ENCODE measurements at regions not wholly inside any gene's neighbourhood (a gene's known extent, or its start where the extent isn't known, plus 50 kb on each side); places are given as distances from the start of the nearest gene placed in this dataset.
"Not testable (repeated sequence)": the region's sequence is repeated elsewhere in the genome, so short reads cannot be mapped to it uniquely, and the experiment has no call there.

DNA sequence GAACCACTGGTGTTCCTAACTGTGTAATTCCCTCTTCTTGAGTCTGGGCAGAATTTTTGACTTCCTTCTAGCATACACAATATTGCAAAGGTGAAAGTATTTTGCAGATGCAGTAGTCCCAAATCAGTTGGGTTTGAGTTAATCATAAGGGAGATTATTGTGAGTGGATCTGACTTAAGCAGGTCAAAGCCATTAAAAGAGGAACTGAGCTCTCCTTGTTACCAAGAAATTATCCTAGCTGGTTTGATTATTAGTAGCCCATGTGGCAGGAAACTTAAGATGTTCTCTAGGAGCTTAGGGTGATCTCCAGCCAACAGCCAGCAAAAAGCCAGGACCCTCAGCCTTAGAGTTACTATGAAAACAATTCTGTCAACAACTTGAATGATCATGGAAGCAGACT, 221.8 kb downstream of the RPIA start:
- H3K9me3 Mint-ChIP-seq: no peaks in the 10 kb centered on the region
- no peaks in the 10 kb centered on the region for H3K36me3 Mint-ChIP-seq
- no peak overlapping the region for H3K27ac Mint-ChIP-seq
- no peaks in the 10 kb centered on the region for H3K4me1 Mint-ChIP-seq (ENCODE audit: low read depth)
- H3K4me3 Mint-ChIP-seq: no peak overlapping the region
- DNase-seq: no peak
- peaks cover 15% of the 10 kb centered on the region for H3K27me3 Mint-ChIP-seq
- ChIA-PET CTCF (no interaction called here), POLR2A (no interaction called here)
- intact Hi-C loops (cut with micrococcal nuclease): no loop called here

GRCh38 chr2:88919087-88919738, 227.7 kb downstream of the RPIA start:
- intact Hi-C loops (cut with micrococcal nuclease): no loop called here
- H3K36me3 Mint-ChIP-seq: no peaks in the 10 kb centered on the region
- H3K9me3 Mint-ChIP-seq: no peaks in the 10 kb centered on the region
- no peak overlapping the region for H3K27ac Mint-ChIP-seq
- no peak overlapping the region for H3K4me3 Mint-ChIP-seq
- ChIA-PET CTCF (interaction anchor here (0.7 to 1.3 kb wide), 3 partner anchors 39 to 182 kb away, joined by 3 to 5 read pairs (median 3); no protein-coding TSS in a partner anchor), POLR2A (no interaction called here)
- H3K4me1 Mint-ChIP-seq (ENCODE audit: low read depth): no peaks in the 10 kb centered on the region
- no peak for DNase-seq
- H3K27me3 Mint-ChIP-seq: peaks cover 11% of the 10 kb centered on the region

- CTCF ChIA-PET; H3K9me3 Mint-ChIP-seq; intact Hi-C loops (cut with micrococcal nuclease); H3K27ac Mint-ChIP-seq; H3K4me1 Mint-ChIP-seq (ENCODE audit: low read depth); DNase-seq; H3K27me3 Mint-ChIP-seq; H3K36me3 Mint-ChIP-seq; H3K4me3 Mint-ChIP-seq; POLR2A ChIA-PET: not testable (repeated sequence)
Measured at GRCh38 chr2:88920399-88920798, 228.9 kb downstream of the RPIA start.

DNA sequence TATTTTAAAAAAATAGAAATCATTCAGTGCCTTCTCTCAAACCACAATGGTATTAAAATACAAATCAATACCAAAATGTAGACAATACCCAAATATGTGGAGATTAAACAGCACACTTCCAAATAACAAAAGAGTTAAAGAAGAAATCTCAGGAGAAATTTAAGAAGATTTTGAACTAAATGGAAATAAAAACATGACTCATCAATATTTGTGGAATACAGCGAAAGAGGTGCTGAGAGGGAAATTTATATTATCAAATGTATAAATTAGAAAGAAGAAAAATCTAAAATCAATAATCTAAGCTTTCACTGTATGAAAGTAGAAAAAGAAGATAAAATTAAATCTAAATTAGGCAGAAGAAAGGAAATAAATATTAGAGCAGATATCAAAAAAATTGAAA, 233.1 kb downstream of the RPIA start:
- ChIA-PET POLR2A (no interaction called here), CTCF (interaction anchor here (1.4 kb wide), 1 partner anchor 44 kb away, joined by 4 read pairs; no protein-coding TSS in a partner anchor)
- intact Hi-C loops (cut with micrococcal nuclease): no loop called here
- no peak overlapping the region for H3K4me3 Mint-ChIP-seq
- peaks cover 1% of the 10 kb centered on the region for H3K27me3 Mint-ChIP-seq
- no peak for DNase-seq
- no peaks in the 10 kb centered on the region for H3K4me1 Mint-ChIP-seq (ENCODE audit: low read depth)
- H3K36me3 Mint-ChIP-seq: no peaks in the 10 kb centered on the region
- no peaks in the 10 kb centered on the region for H3K9me3 Mint-ChIP-seq
- no peak overlapping the region for H3K27ac Mint-ChIP-seq

DNA sequence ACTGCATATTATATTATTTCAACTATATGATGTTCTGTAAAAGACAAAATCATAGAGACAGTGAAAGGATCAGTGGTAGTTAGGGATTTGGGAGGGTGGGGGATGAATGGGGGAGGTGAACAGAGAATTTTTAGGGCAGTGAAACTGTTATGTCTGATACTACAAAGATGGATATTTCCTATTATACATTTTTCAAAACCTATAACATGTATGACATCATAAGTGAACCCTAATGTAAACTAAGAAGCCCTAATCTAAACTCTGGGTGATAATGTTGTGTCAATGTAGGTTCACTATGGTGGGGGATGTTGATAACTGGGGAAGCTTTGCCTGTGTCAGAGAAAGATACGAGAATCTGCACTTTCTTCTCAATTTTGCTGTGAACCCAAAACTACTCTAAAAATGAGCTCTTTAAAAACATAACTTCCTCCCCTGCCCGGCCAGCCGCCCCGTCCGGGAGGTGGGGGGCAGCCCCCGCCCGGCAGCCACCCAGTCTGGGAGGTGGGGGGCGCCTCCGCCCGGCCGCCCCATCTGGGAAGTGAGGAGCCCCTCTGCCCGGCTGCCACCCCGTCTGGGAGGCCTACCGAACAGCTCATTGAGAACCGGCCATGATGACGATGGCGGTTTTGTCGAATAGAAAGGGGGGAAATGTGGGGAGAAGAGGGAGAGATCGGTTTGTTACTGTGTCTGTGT, 234.4 kb downstream of the RPIA start:
- no peak for DNase-seq
- Mint-ChIP-seq H3K36me3 (no peaks in the 10 kb centered on the region), H3K4me3 (no peak overlapping the region), H3K27me3 (peaks cover 1% of the 10 kb centered on the region), H3K9me3 (no peaks in the 10 kb centered on the region), H3K27ac (no peak overlapping the region), H3K4me1 (ENCODE audit: low read depth) (no peaks in the 10 kb centered on the region)
- intact Hi-C loops (cut with micrococcal nuclease): no loop called here
- ChIA-PET POLR2A (no interaction called here), CTCF (no interaction called here)

DNA sequence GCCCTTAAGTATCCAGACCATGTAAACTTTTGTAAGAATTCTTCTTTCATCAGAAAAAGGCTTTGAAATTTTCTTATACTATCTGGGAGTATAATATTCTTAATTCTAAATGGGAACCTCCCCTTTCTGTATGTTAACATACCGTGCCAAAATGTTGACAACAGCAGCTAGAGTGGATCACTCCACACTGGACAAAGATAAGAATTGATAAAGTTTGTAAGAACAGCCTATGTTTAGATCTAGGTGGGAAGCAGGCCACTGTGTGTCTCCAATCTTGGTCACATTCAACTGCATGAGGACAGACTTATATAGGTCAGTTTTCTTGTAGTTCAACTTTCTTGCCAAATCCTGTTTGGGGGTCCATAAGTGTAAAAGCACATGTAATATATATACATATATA, 235.7 kb downstream of the RPIA start:
- no peaks in the 10 kb centered on the region for H3K36me3 Mint-ChIP-seq
- DNase-seq: no peak
- H3K4me1 Mint-ChIP-seq (ENCODE audit: low read depth): no peaks in the 10 kb centered on the region
- intact Hi-C loops (cut with micrococcal nuclease): no loop called here
- POLR2A ChIA-PET: no interaction called here
- no peak overlapping the region for H3K27ac Mint-ChIP-seq
- peaks cover 1% of the 10 kb centered on the region for H3K27me3 Mint-ChIP-seq
- no peaks in the 10 kb centered on the region for H3K9me3 Mint-ChIP-seq
- no peak overlapping the region for H3K4me3 Mint-ChIP-seq
- CTCF ChIA-PET: no interaction called here

GRCh38 chr2:88930659-88931058, 239.2 kb downstream of the RPIA start:
- Mint-ChIP-seq H3K4me3 (no peak overlapping the region), H3K27me3 (no peaks in the 10 kb centered on the region), H3K9me3 (no peaks in the 10 kb centered on the region), H3K4me1 (ENCODE audit: low read depth) (no peaks in the 10 kb centered on the region), H3K27ac (no peak overlapping the region), H3K36me3 (no peaks in the 10 kb centered on the region)
- POLR2A ChIA-PET: no interaction called here
- no peak for DNase-seq
- CTCF ChIA-PET: no interaction called here
- intact Hi-C loops (cut with micrococcal nuclease): no loop called here

DNA sequence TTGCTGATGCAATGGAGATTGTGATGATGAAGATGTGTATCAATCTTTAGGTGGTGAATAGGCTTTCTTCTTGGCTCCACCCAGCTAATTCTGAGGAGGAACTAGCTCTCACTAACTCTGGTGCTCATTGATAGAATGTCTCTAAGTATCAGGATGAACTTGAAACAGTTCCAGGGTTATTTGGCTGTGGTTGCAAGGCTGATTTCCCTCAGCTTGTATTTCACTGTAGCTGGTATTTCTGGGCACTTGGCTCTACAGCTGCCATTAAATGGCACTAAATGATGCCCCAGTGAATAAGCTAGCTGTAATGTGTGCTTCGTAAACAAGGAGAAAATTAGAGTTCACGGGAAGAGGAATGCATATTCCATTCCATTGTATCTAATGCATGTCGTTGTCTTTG, 241.2 kb downstream of the RPIA start:
- Mint-ChIP-seq H3K27me3 (no peaks in the 10 kb centered on the region), H3K36me3 (no peaks in the 10 kb centered on the region), H3K4me3 (no peak overlapping the region), H3K9me3 (no peaks in the 10 kb centered on the region), H3K27ac (no peak overlapping the region), H3K4me1 (ENCODE audit: low read depth) (no peaks in the 10 kb centered on the region)
- ChIA-PET POLR2A (no interaction called here), CTCF (no interaction called here)
- intact Hi-C loops (cut with micrococcal nuclease): no loop called here
- DNase-seq: no peak

- Mint-ChIP-seq H3K9me3 (no peaks in the 10 kb centered on the region), H3K27me3 (no peaks in the 10 kb centered on the region), H3K4me1 (ENCODE audit: low read depth) (no peaks in the 10 kb centered on the region), H3K27ac (no peak overlapping the region), H3K4me3 (no peak overlapping the region), H3K36me3 (no peaks in the 10 kb centered on the region)
- POLR2A ChIA-PET: no interaction called here
- DNase-seq: no peak
- CTCF ChIA-PET: interaction anchor here (0.7 to 1.3 kb wide), 2 partner anchors 53 to 57 kb away, joined by 3 to 5 read pairs; no protein-coding TSS in a partner anchor
- intact Hi-C loops (cut with micrococcal nuclease): no loop called here
Measured at GRCh38 chr2:88933091-88933490, 241.6 kb downstream of the RPIA start.

GRCh38 chr2:88933980-88934379, 242.5 kb downstream of the RPIA start:
- no peak overlapping the region for H3K27ac Mint-ChIP-seq
- no peaks in the 10 kb centered on the region for H3K36me3 Mint-ChIP-seq
- POLR2A ChIA-PET: no interaction called here
- no peak overlapping the region for H3K4me3 Mint-ChIP-seq
- no peaks in the 10 kb centered on the region for H3K9me3 Mint-ChIP-seq
- no peak for DNase-seq
- no peaks in the 10 kb centered on the region for H3K4me1 Mint-ChIP-seq (ENCODE audit: low read depth)
- CTCF ChIA-PET: interaction anchor here (0.7 to 1.3 kb wide), 2 partner anchors 54 to 58 kb away, joined by 3 to 5 read pairs; no protein-coding TSS in a partner anchor
- no peaks in the 10 kb centered on the region for H3K27me3 Mint-ChIP-seq
- intact Hi-C loops (cut with micrococcal nuclease): no loop called here

DNA sequence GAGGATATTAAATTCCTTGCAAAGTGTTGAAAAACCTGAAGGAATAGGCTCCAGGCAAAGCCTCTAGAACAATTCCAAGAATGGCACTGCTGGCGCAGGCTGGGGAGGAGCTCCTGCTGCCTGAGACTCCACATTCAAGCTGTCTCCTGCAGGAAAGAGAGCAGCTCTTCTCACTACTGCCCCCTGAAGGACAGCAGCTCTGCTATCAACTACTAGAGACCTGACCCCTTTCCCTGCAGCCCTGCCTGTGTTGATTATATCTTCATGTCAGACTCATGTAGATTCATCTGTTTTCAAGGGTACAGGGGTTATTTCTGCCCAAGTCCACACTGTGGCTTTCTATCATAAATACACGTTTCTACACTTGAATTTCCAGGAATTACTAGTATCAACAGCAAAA, 249.7 kb downstream of the RPIA start:
- H3K4me3 Mint-ChIP-seq; H3K9me3 Mint-ChIP-seq; H3K36me3 Mint-ChIP-seq; H3K4me1 Mint-ChIP-seq (ENCODE audit: low read depth); POLR2A ChIA-PET; H3K27ac Mint-ChIP-seq; H3K27me3 Mint-ChIP-seq: not testable (repeated sequence)
- intact Hi-C loops (cut with micrococcal nuclease): loop anchor here (10.0 kb wide), 1 partner anchor 56 kb away; no protein-coding TSS in a partner anchor
- DNase-seq: peak; percentile 13
- CTCF ChIA-PET: interaction anchor here (1.3 kb wide), 1 partner anchor 61 kb away, joined by 7 read pairs; no protein-coding TSS in a partner anchor

GRCh38 chr2:88942798-88943197, 251.3 kb downstream of the RPIA start:
- Mint-ChIP-seq H3K36me3 (no peaks in the 10 kb centered on the region), H3K27ac (no peak overlapping the region), H3K4me1 (ENCODE audit: low read depth) (no peaks in the 10 kb centered on the region), H3K4me3 (no peak overlapping the region), H3K9me3 (no peaks in the 10 kb centered on the region), H3K27me3 (peaks cover 2% of the 10 kb centered on the region)
- POLR2A ChIA-PET: no interaction called here
- CTCF ChIA-PET: no interaction called here
- no peak for DNase-seq
- intact Hi-C loops (cut with micrococcal nuclease): loop anchor here (10.0 kb wide), 1 partner anchor 58 kb away; no protein-coding TSS in a partner anchor

DNA sequence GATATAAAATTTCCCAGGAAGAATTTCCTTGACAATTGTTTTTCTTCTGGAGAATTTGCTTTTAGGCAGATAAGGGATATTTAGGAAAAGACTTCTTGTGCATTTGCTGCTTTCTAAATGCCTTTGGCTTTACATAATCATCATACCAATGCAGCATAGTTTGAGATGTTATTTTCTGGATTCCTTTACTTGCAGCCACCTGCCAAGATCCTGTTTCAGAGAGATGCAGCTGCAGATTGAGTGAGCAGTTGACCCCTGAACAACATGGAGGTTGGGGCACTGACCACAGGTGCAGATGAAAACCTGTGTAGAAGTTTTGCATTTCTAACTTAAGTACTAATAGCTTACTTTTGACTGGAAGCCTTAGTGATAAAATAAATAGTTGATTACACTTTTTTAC, 257.9 kb downstream of the RPIA start:
- Mint-ChIP-seq H3K27me3 (peaks cover 6% of the 10 kb centered on the region), H3K9me3 (no peaks in the 10 kb centered on the region), H3K36me3 (no peaks in the 10 kb centered on the region), H3K4me1 (ENCODE audit: low read depth) (no peaks in the 10 kb centered on the region), H3K27ac (no peak overlapping the region), H3K4me3 (no peak overlapping the region)
- intact Hi-C loops (cut with micrococcal nuclease): loop anchor here (10.0 kb wide), 1 partner anchor 65 kb away; no protein-coding TSS in a partner anchor
- ChIA-PET CTCF (interaction anchor here (1.0 kb wide), 1 partner anchor 69 kb away, joined by 4 read pairs; no protein-coding TSS in a partner anchor), POLR2A (no interaction called here)
- DNase-seq: no peak
